ENCODE measurements at regions not wholly inside any gene's neighbourhood (a gene's known extent, or its start where the extent isn't known, plus 50 kb on each side); places are given as distances from the start of the nearest gene placed in this dataset.

GRCh38 chr6:85192596-85192995, 257.3 kb upstream of the NT5E start:
- no peak for DNase-seq (ENCODE audit: low spot score)

- no peak for DNase-seq (ENCODE audit: low spot score)
These were observed 257.7 kb upstream of the NT5E start for GRCh38 chr6:85192186-85192585.

GRCh38 chr6:85191656-85192055, 258.2 kb upstream of the NT5E start:
- DNase-seq (ENCODE audit: low spot score), result no peak

GRCh38 chr6:85186546-85187175, 263.2 kb upstream of the NT5E start:
- no peak for DNase-seq (ENCODE audit: low spot score)

GRCh38 chr6:85185977-85186376, 263.9 kb upstream of the NT5E start:
- DNase-seq (ENCODE audit: low spot score), result no peak

- DNase-seq (ENCODE audit: low spot score), result no peak
These were observed 266.0 kb upstream of the NT5E start for GRCh38 chr6:85183841-85184240.

- DNase-seq (ENCODE audit: low spot score), result no peak
These were observed 277.2 kb upstream of the NT5E start for GRCh38 chr6:85172705-85173104.

GRCh38 chr6:85172161-85172560, 277.7 kb upstream of the NT5E start:
- DNase-seq (ENCODE audit: low spot score), result no peak

- no peak for DNase-seq (ENCODE audit: low spot score)
These were observed 280.7 kb upstream of the NT5E start for GRCh38 chr6:85169189-85169588.

- DNase-seq (ENCODE audit: low spot score), result no peak
These were observed 281.7 kb upstream of the NT5E start for GRCh38 chr6:85168146-85168545.

- DNase-seq (ENCODE audit: low spot score), result no peak
These were observed 283.7 kb upstream of the NT5E start for GRCh38 chr6:85166114-85166741.

GRCh38 chr6:85163156-85164080, 286.5 kb upstream of the NT5E start:
- DNase-seq (ENCODE audit: low spot score), result no peak

GRCh38 chr6:85157311-85157710, 292.6 kb upstream of the NT5E start:
- no peak for DNase-seq (ENCODE audit: low spot score)

GRCh38 chr6:85143676-85144075, 306.2 kb upstream of the NT5E start:
- no peak for DNase-seq (ENCODE audit: low spot score)

- no peak for DNase-seq (ENCODE audit: low spot score)
These were observed 312.0 kb upstream of the NT5E start for GRCh38 chr6:85137865-85138264.

- no peak for DNase-seq (ENCODE audit: low spot score)
These were observed 313.6 kb upstream of the NT5E start for GRCh38 chr6:85136310-85136709.

GRCh38 chr6:85135376-85136094, 314.3 kb upstream of the NT5E start:
- no peak for DNase-seq (ENCODE audit: low spot score)

- DNase-seq (ENCODE audit: low spot score), result no peak
These were observed 315.7 kb upstream of the NT5E start for GRCh38 chr6:85134172-85134571.

GRCh38 chr6:85132091-85132490, 317.8 kb upstream of the NT5E start:
- DNase-seq (ENCODE audit: low spot score), result no peak

- no peak for DNase-seq (ENCODE audit: low spot score)
These were observed 319.1 kb upstream of the NT5E start for GRCh38 chr6:85130743-85131142.

- peak; percentile 28 for DNase-seq (ENCODE audit: low spot score)
These were observed 320.0 kb upstream of the NT5E start for GRCh38 chr6:85129881-85130280.

GRCh38 chr6:85128781-85129180, 321.1 kb upstream of the NT5E start:
- DNase-seq (ENCODE audit: low spot score), result no peak

Measured in RKO (cell line).